IgD-negative memory B cell (primary cell): ENCODE measurements at regions not wholly inside any gene's neighbourhood (a gene's known extent, or its start where the extent isn't known, plus 50 kb on each side); places are given as distances from the start of the nearest gene placed in this dataset.
"Not testable (repeated sequence)": the region's sequence is repeated elsewhere in the genome, so short reads cannot be mapped to it uniquely, and the experiment has no call there.

Experiments
- H3K27ac Mint-ChIP-seq, 3 donors: one replicate each; pipeline ENCODE4 v1.8.0; 2020 to 2022; ENCODE audit warnings: mild to moderate bottlenecking in 3 of 3, mixed read lengths in 3 of 3, moderate library complexity in 1 of 3
- H3K27me3 Mint-ChIP-seq: one replicate; pipeline ENCODE4 v1.8.0; 2021; ENCODE audit warnings: mixed read lengths
- H3K36me3 Mint-ChIP-seq: one replicate; pipeline ENCODE4 v1.8.0; 2020; ENCODE audit warnings: mild to moderate bottlenecking, mixed read lengths
- H3K4me1 Mint-ChIP-seq, 3 donors: one replicate each; pipeline ENCODE4 v1.8.0; 2020 to 2022; ENCODE audit warnings: mixed read lengths in 3 of 3, mild to moderate bottlenecking in 1 of 3
- H3K4me3 Mint-ChIP-seq, 4 donors: one replicate each; pipeline ENCODE4 v1.8.0; 2020 to 2022; ENCODE audit warnings: mild to moderate bottlenecking in 4 of 4, mixed read lengths in 4 of 4, moderate library complexity in 3 of 4
- H3K9me3 Mint-ChIP-seq, 3 donors: one replicate each; pipeline ENCODE4 v1.8.0; 2020 to 2021; ENCODE audit warnings: mixed read lengths in 3 of 3, mild to moderate bottlenecking in 1 of 3

- Mint-ChIP-seq H3K9me3 (peaks cover 2 to 20% (median 5%) of the 10 kb centered on the region in 3 donors), H3K27ac (no peak overlapping the region), H3K27me3 (peaks cover 2% of the 10 kb centered on the region), H3K4me3 (no peak overlapping the region), H3K36me3 (no peaks in the 10 kb centered on the region), H3K4me1 (no peaks in the 10 kb centered on the region)
Measured at GRCh38 chr2:5609201-5609600, 83.0 kb upstream of the SOX11 start.

- Mint-ChIP-seq H3K4me3 (no peak overlapping the region), H3K27ac (no peak overlapping the region), H3K27me3 (no peaks in the 10 kb centered on the region), H3K4me1 (peaks cover 0 to 1% (median 0%) of the 10 kb centered on the region in 3 donors), H3K36me3 (no peaks in the 10 kb centered on the region), H3K9me3 (peaks cover 2 to 17% (median 5%) of the 10 kb centered on the region in 3 donors)
Measured at GRCh38 chr2:5612666-5613065, 79.5 kb upstream of the SOX11 start.

- no peaks in the 10 kb centered on the region for H3K36me3 Mint-ChIP-seq
- no peak overlapping the region for H3K4me3 Mint-ChIP-seq
- H3K9me3 Mint-ChIP-seq = peaks cover 2 to 17% (median 2%) of the 10 kb centered on the region in 3 donors
- no peaks in the 10 kb centered on the region for H3K27me3 Mint-ChIP-seq
- no peak overlapping the region for H3K27ac Mint-ChIP-seq
- H3K4me1 Mint-ChIP-seq = peaks cover 0 to 1% (median 0%) of the 10 kb centered on the region in 3 donors
Measured at GRCh38 chr2:5616019-5616418, 76.2 kb upstream of the SOX11 start.

- Mint-ChIP-seq H3K9me3 (peaks cover 2 to 9% (median 2%) of the 10 kb centered on the region in 3 donors), H3K27me3 (no peaks in the 10 kb centered on the region), H3K27ac (no peak overlapping the region)
Measured at GRCh38 chr2:5617358-5617757, 74.8 kb upstream of the SOX11 start.

GRCh38 chr2:5617796-5618195 is 74.4 kb upstream of the SOX11 start:
- H3K27ac Mint-ChIP-seq = no peak overlapping the region
- H3K27me3 Mint-ChIP-seq = no peaks in the 10 kb centered on the region
- H3K36me3 Mint-ChIP-seq = no peaks in the 10 kb centered on the region
- peaks cover 0 to 1% (median 0%) of the 10 kb centered on the region in 3 donors for H3K4me1 Mint-ChIP-seq
- H3K9me3 Mint-ChIP-seq = peaks cover 2 to 13% (median 5%) of the 10 kb centered on the region in 3 donors
- no peak overlapping the region for H3K4me3 Mint-ChIP-seq

More at GRCh38 chr2:5617358-5617757, 74.8 kb upstream of the SOX11 start:
- Mint-ChIP-seq H3K4me3 (no peak overlapping the region), H3K4me1 (peaks cover 0 to 1% (median 0%) of the 10 kb centered on the region in 3 donors), H3K36me3 (no peaks in the 10 kb centered on the region)

- Mint-ChIP-seq H3K9me3 (peaks cover 2 to 13% (median 5%) of the 10 kb centered on the region in 3 donors), H3K4me3 (no peak overlapping the region), H3K4me1 (peaks cover 0 to 1% (median 0%) of the 10 kb centered on the region in 3 donors), H3K36me3 (no peaks in the 10 kb centered on the region), H3K27me3 (no peaks in the 10 kb centered on the region), H3K27ac (no peak overlapping the region)
Measured at GRCh38 chr2:5618271-5618670, 73.9 kb upstream of the SOX11 start.

GRCh38 chr2:5625556-5626065 is 66.6 kb upstream of the SOX11 start:
- H3K36me3 Mint-ChIP-seq, H3K4me3 Mint-ChIP-seq, H3K27ac Mint-ChIP-seq, H3K9me3 Mint-ChIP-seq, H3K27me3 Mint-ChIP-seq, H3K4me1 Mint-ChIP-seq: not testable (repeated sequence)

- H3K27me3 Mint-ChIP-seq, H3K36me3 Mint-ChIP-seq, H3K4me1 Mint-ChIP-seq: not testable (repeated sequence)
Measured at GRCh38 chr2:5628484-5628883, 63.7 kb upstream of the SOX11 start.

GRCh38 chr2:5629510-5629909 is 62.7 kb upstream of the SOX11 start:
- not testable (repeated sequence) for H3K36me3 Mint-ChIP-seq, H3K27me3 Mint-ChIP-seq, H3K4me3 Mint-ChIP-seq, H3K27ac Mint-ChIP-seq, H3K9me3 Mint-ChIP-seq, H3K4me1 Mint-ChIP-seq

More at GRCh38 chr2:5628484-5628883, 63.7 kb upstream of the SOX11 start:
- H3K4me3 Mint-ChIP-seq, H3K9me3 Mint-ChIP-seq, H3K27ac Mint-ChIP-seq: not testable (repeated sequence)

- H3K27ac Mint-ChIP-seq, H3K9me3 Mint-ChIP-seq, H3K4me3 Mint-ChIP-seq, H3K4me1 Mint-ChIP-seq, H3K27me3 Mint-ChIP-seq, H3K36me3 Mint-ChIP-seq: not testable (repeated sequence)
Measured at GRCh38 chr2:5637051-5637450, 55.1 kb upstream of the SOX11 start.
